HG02852 (cell line): ENCODE measurements at regions not wholly inside any gene's neighbourhood (a gene's known extent, or its start where the extent isn't known, plus 50 kb on each side); places are given as distances from the start of the nearest gene placed in this dataset.

Source experiments
- ATAC-seq: cut with Tn5 transposase; IDR thresholded peaks from one replicate; pipeline ENCODE4 v1.9.1; 2021; ENCODE audit warnings: mild to moderate bottlenecking, moderate library complexity; ENCODE audit not compliant: unreplicated experiment

DNA sequence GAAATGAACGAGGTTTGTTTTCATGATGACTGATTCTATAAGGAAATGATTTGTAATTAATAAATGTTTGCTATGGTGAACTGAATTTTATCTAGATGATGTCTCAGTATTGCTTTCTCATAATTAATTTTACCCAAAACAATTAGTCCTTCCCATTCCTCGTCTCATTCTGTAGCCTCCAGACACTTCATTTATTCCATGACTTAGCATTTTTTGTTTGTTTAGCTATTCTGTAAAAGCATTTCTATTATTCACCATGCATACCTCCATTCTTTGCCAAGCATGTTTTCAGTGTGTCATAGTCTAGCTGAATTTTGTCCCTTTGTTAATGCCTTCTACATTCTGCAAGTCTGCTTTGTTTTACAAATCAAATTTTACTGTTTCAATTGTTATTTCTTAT lies 137.4 kb upstream of the RPL10L start:
- no peak for ATAC-seq

DNA sequence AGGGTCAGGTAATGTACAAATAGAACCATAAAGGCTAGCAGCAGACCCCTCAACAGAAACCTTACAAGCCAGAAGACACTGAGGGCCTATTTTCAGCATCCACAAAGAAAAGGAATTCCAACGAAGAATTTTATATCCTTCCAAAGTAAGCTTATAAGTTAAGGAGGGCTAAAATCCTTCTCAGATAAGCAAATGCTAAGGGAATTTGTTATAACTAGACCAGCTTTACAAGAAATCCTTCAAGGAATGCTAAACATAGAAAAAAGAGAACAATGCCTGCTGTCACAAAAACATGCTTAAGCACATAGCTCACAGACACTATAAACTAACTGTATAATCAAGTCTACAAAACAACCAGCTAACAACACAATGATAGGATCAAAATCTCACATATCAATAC lies 130.7 kb upstream of the RPL10L start:
- ATAC-seq: no peak

DNA sequence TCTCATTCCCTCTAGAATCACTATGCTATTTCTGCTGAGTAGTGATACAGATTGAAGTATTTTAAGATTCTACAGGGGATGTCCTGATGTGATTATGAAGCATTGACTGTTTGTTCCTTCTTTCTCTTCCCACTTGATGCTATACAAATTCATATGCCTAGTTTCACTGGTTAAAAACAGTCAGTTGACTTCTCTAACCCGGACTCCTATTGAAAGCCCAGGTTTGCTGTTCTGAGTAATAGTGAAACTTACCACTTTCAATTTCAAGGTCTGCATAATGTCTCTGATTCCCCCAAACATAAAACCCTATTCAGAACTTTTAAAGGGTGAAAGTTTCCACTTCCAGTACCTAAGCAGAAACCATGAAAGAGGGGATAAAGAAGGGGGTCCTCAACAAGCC lies 117.7 kb upstream of the RPL10L start:
- peak; percentile 98 for ATAC-seq

DNA sequence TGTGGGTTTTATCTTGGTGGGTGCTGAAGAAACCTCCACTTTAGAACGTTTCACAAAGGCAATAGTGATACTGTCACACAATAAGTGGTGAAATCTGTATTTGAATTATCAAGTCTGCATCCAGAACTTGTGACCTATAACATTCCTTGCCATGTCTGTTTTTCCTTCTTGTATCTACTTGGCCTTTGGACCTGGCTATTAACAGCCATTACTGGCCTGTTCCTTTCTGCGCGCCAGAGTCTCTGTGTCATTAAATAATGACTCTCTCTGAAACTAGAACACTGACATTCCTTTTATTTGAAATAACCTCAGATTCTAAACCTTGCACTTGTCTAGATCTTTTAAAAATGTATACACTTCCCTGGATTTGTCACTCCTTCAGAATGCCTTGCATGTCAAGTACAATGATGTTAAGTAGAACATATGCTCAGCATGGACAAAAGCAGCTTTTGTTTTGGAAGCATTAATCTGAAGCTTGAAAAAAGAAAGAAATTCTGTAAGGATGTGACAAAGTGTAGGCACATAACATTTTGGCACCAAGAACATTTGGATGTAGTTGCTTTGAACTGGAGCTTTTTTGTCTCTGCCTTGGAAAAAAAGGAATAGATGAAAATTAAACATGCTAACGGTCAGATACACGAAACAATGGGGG lies 95.5 kb upstream of the RPL10L start:
- no peak for ATAC-seq

DNA sequence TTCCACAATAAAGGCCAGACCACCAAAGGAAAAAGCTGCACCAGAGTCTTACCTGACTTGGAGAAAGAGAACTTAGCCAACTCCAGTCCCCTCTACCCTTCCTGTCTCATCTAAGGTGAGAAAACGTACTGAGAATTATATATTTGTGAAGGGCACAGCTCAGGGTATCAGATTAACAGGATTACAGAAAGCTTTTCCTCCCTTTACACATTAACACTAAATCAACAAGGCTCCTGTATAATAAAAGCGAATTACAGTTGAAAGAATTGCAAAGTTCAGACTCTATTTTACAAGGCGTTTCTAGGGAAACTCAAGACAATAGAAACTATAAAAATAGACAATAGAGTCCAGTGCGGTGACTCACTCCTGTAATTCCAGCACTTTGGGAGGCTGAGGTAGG lies 82.7 kb upstream of the RPL10L start:
- no peak for ATAC-seq

DNA sequence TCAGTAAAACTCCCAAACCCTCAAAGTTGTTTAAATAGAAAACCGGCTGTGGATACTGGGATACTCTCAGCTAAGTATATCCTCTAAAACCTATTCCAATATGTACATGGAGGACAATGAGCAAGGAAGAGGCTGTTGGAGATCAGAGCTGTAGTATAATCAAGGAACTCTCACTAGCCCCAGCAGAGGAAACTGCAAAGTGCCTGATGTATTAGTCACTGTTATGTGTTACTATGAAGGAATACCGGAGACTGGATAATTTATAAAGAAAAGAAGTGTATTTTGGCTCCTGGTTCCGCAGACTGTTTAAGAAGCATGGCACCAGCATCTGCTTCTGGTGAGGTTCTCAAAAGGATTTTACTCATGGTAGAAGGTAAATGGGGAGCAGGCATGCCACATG lies 65.6 kb upstream of the RPL10L start:
- ATAC-seq: no peak
